Lower leg skin (tissue), 3 donors: ENCODE measurements at regions not wholly inside any gene's neighbourhood (a gene's known extent, or its start where the extent isn't known, plus 50 kb on each side); places are given as distances from the start of the nearest gene placed in this dataset.

ENCODE experiments used
- POLR2A ChIP-seq, 2 donors: fragments of 450-650 bp; IDR thresholded peaks; one replicate each; pipeline ENCODE4 v1.6.1; 2016 to 2017; ENCODE audit warnings: antibody characterized with exemption in 2 of 2, mild to moderate bottlenecking in 1 of 2, moderate library complexity in 1 of 2
- TF ChIP-seq, protein P1 (sequence below), 3 donors: fragments of 450-650 bp; IDR thresholded peaks; one replicate each; pipeline ENCODE4 v1.5.1; 2016; ENCODE audit warnings: antibody characterized with exemption in 3 of 3, mild to moderate bottlenecking in 3 of 3, moderate library complexity in 2 of 3

DNA sequence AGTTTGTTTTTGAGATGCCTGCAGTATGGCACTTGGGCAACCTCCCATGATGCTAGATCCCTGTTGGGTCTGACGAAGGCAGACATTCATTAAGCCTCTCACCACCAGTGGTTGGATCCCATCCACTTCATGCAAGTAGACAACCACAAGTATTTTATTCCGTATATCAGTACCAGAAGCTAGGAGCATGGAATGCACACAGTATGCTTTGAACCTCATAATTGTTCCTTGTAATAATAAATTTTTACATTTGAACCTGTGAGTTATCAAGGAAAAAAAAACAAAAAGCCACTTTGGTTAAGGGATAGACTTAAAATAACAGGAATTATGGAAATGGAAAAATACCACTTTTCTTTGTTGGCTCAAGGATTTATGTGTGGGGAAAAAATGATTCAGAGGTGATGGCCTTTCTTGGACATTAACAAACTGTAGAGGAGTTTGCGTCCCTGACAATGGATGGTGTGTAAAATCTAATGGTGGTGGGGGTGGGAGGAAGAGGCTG, 107.1 kb upstream of the KCNJ16 start:
- TF ChIP-seq, protein P1, sequence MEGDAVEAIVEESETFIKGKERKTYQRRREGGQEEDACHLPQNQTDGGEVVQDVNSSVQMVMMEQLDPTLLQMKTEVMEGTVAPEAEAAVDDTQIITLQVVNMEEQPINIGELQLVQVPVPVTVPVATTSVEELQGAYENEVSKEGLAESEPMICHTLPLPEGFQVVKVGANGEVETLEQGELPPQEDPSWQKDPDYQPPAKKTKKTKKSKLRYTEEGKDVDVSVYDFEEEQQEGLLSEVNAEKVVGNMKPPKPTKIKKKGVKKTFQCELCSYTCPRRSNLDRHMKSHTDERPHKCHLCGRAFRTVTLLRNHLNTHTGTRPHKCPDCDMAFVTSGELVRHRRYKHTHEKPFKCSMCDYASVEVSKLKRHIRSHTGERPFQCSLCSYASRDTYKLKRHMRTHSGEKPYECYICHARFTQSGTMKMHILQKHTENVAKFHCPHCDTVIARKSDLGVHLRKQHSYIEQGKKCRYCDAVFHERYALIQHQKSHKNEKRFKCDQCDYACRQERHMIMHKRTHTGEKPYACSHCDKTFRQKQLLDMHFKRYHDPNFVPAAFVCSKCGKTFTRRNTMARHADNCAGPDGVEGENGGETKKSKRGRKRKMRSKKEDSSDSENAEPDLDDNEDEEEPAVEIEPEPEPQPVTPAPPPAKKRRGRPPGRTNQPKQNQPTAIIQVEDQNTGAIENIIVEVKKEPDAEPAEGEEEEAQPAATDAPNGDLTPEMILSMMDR (IDR thresholded peaks at IDR 0.05), result no peak
- no peak for TF ChIP-seq POLR2A (IDR thresholded peaks at IDR 0.05)
